AG09319 (cell line): ENCODE measurements at regions not wholly inside any gene's neighbourhood (a gene's known extent, or its start where the extent isn't known, plus 50 kb on each side); places are given as distances from the start of the nearest gene placed in this dataset.

Experiments used
- DNase-seq: peaks from one replicate; pipeline ENCODE4 v3.0.0-alpha.2; 2010; ENCODE audit warnings: low read depth; ENCODE audit errors: extremely low read depth
- TF ChIP-seq, protein P1 (sequence below): IDR thresholded peaks from 2 replicates; pipeline ENCODE4 v1.5.1; 2011; ENCODE audit warnings: low read depth, mild to moderate bottlenecking, inconsistent platforms, low read length, moderate library complexity

DNA sequence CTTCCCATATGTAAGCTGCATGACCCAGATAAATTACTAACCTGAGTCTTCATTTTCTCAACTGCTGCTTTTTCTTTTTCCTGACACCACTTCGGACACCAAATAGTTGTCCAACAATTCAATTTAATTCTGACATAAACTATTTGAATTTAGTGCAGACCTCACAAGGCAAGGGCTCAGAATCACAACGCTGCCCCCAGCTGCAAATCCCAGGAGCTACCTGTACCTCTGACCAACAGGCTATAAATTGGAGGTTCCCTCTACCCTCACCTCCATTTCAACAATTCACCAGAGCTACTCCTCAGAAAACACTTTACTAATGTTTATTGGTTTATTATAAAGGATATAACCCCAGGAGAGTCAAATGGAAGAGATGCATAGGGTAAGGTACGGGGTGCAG lies 737.6 kb downstream of the NTRK3 start:
- DNase-seq, result no peak
- TF ChIP-seq, protein P1, sequence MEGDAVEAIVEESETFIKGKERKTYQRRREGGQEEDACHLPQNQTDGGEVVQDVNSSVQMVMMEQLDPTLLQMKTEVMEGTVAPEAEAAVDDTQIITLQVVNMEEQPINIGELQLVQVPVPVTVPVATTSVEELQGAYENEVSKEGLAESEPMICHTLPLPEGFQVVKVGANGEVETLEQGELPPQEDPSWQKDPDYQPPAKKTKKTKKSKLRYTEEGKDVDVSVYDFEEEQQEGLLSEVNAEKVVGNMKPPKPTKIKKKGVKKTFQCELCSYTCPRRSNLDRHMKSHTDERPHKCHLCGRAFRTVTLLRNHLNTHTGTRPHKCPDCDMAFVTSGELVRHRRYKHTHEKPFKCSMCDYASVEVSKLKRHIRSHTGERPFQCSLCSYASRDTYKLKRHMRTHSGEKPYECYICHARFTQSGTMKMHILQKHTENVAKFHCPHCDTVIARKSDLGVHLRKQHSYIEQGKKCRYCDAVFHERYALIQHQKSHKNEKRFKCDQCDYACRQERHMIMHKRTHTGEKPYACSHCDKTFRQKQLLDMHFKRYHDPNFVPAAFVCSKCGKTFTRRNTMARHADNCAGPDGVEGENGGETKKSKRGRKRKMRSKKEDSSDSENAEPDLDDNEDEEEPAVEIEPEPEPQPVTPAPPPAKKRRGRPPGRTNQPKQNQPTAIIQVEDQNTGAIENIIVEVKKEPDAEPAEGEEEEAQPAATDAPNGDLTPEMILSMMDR, result no peak

DNA sequence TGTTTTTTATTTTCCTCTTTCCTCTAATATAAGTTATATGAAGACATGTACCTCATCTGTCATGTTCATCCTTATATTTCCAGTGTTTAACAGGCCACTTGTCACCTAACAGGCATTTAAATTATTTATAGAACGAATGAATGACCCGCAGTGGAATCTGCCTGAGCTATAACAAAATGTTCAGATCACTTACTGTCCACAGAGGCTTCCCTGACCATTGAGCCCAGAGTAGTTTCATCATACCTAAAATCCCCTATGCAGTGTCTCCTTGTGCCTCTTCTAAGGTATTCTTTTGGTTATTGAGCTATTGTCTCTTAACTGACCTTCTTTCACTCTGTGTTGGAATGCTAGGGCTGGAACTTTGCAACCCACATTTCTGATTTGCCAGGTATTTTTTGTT lies 748.5 kb downstream of the NTRK3 start:
- DNase-seq, result no peak
- TF ChIP-seq, protein P1, result no peak

DNA sequence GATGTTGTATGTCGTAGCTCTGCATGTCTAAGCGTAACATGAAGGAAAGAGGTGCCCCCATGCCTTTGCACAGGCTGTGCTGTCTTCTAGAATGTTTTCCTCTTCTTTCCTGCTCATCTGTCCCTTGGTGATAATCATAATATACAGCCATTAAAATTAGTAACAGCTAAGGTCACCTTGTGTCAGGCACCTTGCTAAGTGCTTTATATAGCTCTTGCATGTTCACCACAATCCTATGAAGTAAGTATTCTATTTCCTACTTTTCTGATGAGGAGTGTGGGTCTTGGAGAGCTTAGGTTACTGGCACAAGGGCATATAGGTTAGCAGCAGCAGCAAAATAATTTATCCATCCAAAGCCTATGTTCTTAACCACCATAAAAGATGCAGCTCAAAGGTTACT lies 754.4 kb downstream of the NTRK3 start:
- no peak for DNase-seq
- TF ChIP-seq, protein P1, result no peak

DNA sequence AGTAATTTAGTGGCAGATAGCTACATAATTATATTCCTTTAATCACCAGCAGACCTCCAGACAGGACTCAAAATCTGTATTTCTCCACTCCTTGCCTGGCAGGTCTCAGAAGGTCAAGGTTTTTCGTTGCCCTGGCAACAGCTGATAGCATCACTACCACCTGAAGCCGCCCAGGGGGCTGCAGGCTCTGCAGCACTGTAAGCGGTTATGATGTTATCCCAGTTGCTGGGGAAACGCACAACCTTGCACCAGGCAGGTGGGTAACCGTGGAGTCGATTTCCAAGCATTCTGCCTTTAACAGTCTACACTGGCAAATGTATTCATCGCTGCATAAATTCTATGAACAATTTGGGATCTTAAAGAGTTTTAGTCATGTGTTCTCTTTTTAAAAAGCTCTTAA lies 756.3 kb downstream of the NTRK3 start:
- TF ChIP-seq, protein P1, result no peak
- DNase-seq, result no peak

DNA sequence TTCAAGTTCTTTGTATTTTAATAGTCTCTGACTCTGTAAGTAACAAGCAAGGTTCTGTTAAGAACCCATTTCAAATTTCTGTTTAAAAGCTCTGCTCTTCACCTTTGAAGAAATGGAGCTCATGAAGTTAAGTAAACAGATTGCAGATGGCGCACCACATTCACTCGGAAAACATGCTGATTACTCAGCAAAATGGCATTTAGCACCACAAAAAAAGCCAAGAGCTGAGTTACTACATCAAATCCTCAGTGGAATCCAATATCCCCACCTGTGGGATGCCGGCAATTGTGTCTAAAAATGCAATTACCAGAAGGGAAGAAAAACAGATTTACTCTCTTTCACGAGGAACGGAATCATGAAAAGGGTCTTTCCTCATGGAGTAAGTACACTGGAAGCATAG lies 758.0 kb downstream of the NTRK3 start:
- TF ChIP-seq, protein P1, result no peak
- DNase-seq, result no peak

DNA sequence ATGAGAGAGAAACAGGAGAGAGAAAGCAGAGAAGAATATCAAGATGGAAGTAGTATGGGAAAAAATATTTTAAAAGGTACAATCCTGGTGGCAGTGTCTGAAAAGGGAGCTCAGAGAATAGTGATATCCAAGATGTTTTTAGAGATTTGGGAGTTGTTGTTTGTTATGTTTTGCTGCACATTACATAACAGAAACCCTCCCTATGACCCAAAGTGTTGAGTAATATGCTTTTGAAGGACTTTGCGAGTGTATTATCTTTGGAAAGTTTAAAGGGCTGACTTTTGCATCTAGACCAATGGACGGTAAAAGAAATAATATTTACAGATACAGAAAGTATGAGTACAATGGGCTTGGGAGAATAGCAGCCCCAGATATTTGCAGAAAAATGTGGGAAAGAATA lies 759.7 kb downstream of the NTRK3 start:
- no peak for DNase-seq
- TF ChIP-seq, protein P1, result no peak

DNA sequence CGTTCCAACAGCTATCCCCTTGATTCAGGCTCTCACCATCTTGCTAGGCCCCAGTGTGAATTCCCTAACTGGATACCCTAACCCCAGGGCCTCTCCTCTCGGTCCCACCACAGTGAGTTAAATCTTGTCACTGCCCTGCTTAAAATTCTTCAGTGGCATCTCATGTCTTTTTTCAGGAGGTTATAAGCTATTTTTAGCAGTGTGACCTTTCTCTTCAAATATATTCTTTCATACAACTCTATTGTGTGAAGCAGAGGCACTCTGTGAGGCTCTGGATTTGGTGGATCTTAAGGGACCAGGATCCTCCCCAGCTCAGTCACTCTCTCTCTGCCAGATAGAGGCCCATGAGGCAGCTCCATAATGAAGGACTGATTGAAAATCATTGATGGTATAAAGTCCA lies 760.4 kb downstream of the NTRK3 start:
- no peak for DNase-seq
- TF ChIP-seq, protein P1, result no peak
